HepG2 (cell line): ENCODE measurements at regions not wholly inside any gene's neighbourhood (a gene's known extent, or its start where the extent isn't known, plus 50 kb on each side); places are given as distances from the start of the nearest gene placed in this dataset.

Source experiments
- ATAC-seq: fragments of 200-7000 bp; cut with Tn5 transposase; 3 replicates; pipeline ENCODE4 v1.9.1; 2020; ENCODE audit warnings: mild to moderate bottlenecking, moderate library complexity
- BruUV-seq: library from RNA; stranded (reverse); fragments of 400-500 nt; replicated peaks from 2 replicates; lab custom pipeline; 2021; lab: Mats Ljungman, UMichigan
- CTCF ChIA-PET: fragments of 300-600 bp; formaldehyde crosslinking; extraction: SDS; loops from one replicate; lab custom pipeline; 2021; ENCODE audit warnings: low total read pairs, inconsistent platforms, low intra/inter-chr PET ratio; lab: Yijun Ruan, JAX
- POLR2A ChIA-PET: fragments of 350-600 bp; sonication (Branson Sonifier 250); formaldehyde crosslinking; loops from one replicate; lab custom pipeline; 2020; ENCODE audit warnings: antibody characterized with exemption, inconsistent platforms; lab: Yijun Ruan, JAX
- DNase-seq: peaks from one replicate; pipeline ENCODE4 v3.0.0-alpha.2; 2015; ENCODE audit warnings: low spot score
- FAIRE-seq: peaks from 3 replicates; lab custom pipeline; 2011; peaks lifted over from hg19 to GRCh38; lab: Jason Lieb, UNC
- H2AFZ ChIP-seq: one replicate; pipeline ENCODE4 v1.6.1; 2011; ENCODE audit warnings: low read length, inconsistent platforms
- H3K27ac ChIP-seq: fragments of 300-600 bp; 3 replicates; pipeline ENCODE4 v1.8.0; 2011; ENCODE audit warnings: mixed run types, mild to moderate bottlenecking, mixed read lengths, low read length, inconsistent platforms; ENCODE audit not compliant: insufficient read depth; ENCODE audit errors: extremely low read length
- H3K27me3 ChIP-seq, 2 experiments: fragments of 200-600 bp in 1 of 2; 2 replicates in 1 of 2; 3 replicates in 1 of 2; pipeline versions ENCODE4 v1.6.0 to v1.8.0; 2011; ENCODE audit warnings: low read length in 2 of 2, mild to moderate bottlenecking in 2 of 2, moderate library complexity in 2 of 2, inconsistent platforms in 1 of 2; ENCODE audit not compliant: insufficient read depth in 2 of 2, control insufficient read depth in 1 of 2
- H3K36me3 ChIP-seq, 2 experiments: fragments of 200-600 bp in 1 of 2; replicated peaks in 1 of 2; 2 replicates in 1 of 2; 3 replicates in 1 of 2; pipeline versions ENCODE4 v1.5.1 to v1.8.0; 2011; ENCODE audit warnings: low read length in 2 of 2, inconsistent platforms in 1 of 2; ENCODE audit not compliant: insufficient read depth in 2 of 2, control insufficient read depth in 1 of 2
- H3K4me1 ChIP-seq: 2 replicates; pipeline ENCODE4 v1.5.1; 2012; ENCODE audit warnings: low read length, inconsistent platforms; ENCODE audit not compliant: insufficient read depth
- H3K4me2 ChIP-seq: 2 replicates; pipeline ENCODE4 v1.6.0; 2011; ENCODE audit warnings: low read depth, low read length, inconsistent platforms
- H3K4me3 ChIP-seq, 3 experiments: fragments of 200-600 bp in 1 of 3; sonication (generic), shearing (Covaris generic) in 1 of 3; replicated peaks in 1 of 3; 2 replicates each; pipeline ENCODE4 v1.5.1; 2011 to 2016; ENCODE audit warnings: low read length in 3 of 3, inconsistent platforms in 2 of 3, low read depth in 2 of 3, mild to moderate bottlenecking in 2 of 3, control low read depth in 1 of 3, mixed read lengths in 1 of 3; ENCODE audit not compliant: insufficient read depth in 1 of 3
- H3K79me2 ChIP-seq: one replicate; pipeline ENCODE4 v1.6.1; 2011; ENCODE audit warnings: low read length, inconsistent platforms; ENCODE audit not compliant: insufficient read depth
- H3K9ac ChIP-seq: 2 replicates; pipeline ENCODE4 v1.6.0; 2011; ENCODE audit warnings: mild to moderate bottlenecking, low read depth, low read length, inconsistent platforms; ENCODE audit not compliant: insufficient read depth
- H3K9me3 ChIP-seq: 2 replicates; pipeline ENCODE4 v1.5.1; 2012; ENCODE audit warnings: mild to moderate bottlenecking, low read length
- H4K20me1 ChIP-seq: 2 replicates; pipeline ENCODE4 v1.6.0; 2011; ENCODE audit warnings: inconsistent platforms, mild to moderate bottlenecking, low read length, moderate library complexity; ENCODE audit not compliant: insufficient read depth
- ATF7-NPFF ChIP-seq: sonication (generic); formaldehyde crosslinking; IDR thresholded peaks from 2 replicates; pipeline ENCODE4 v1.8.1; 2023; ENCODE audit warnings: mild to moderate bottlenecking, low read depth, missing genetic modification reagents, moderate library complexity
- CENPX ChIP-seq: sonication (generic); formaldehyde crosslinking; IDR thresholded peaks from 2 replicates; pipeline ENCODE4 v1.9.0; 2021; ENCODE audit warnings: mild to moderate bottlenecking, missing genetic modification reagents, moderate library complexity
- FOSL2 ChIP-seq: sonication (generic); formaldehyde crosslinking; IDR thresholded peaks from 2 replicates; pipeline ENCODE4 v1.4.0; 2020; ENCODE audit warnings: missing genetic modification reagents
- FOXA1 ChIP-seq, 2 experiments: fragments of 450-650 bp in 1 of 2; sonication (generic) in 1 of 2; formaldehyde crosslinking in 1 of 2; IDR thresholded peaks; 2 replicates each; pipeline versions ENCODE4 v1.4.0 to v1.6.1; 2016 to 2020; ENCODE audit warnings: missing genetic modification reagents in 1 of 2
- FOXC1 ChIP-seq: sonication (generic); formaldehyde crosslinking; IDR thresholded peaks from 2 replicates; pipeline ENCODE4 v1.8.0; 2022; ENCODE audit warnings: mild to moderate bottlenecking, missing genetic modification reagents, borderline replicate concordance
- HNRNPK ChIP-seq: fragments of 200-400 bp; formaldehyde crosslinking; IDR thresholded peaks from 2 replicates; pipeline ENCODE4 v1.6.1; 2018; ENCODE audit warnings: low read length, low read depth, moderate library complexity, mild to moderate bottlenecking; ENCODE audit not compliant: poor library complexity, severe bottlenecking
- KLF15 ChIP-seq: sonication (generic); formaldehyde crosslinking; IDR thresholded peaks from 2 replicates; pipeline ENCODE4 v1.8.1; 2023; ENCODE audit warnings: borderline replicate concordance, mild to moderate bottlenecking, inconsistent platforms, missing genetic modification reagents, mixed read lengths
- MAF1 ChIP-seq: sonication (generic); formaldehyde crosslinking; IDR thresholded peaks from 2 replicates; pipeline ENCODE4 v1.5.0; 2020; ENCODE audit warnings: missing genetic modification reagents, borderline replicate concordance
- MLXIP ChIP-seq: sonication (generic); formaldehyde crosslinking; IDR thresholded peaks from 2 replicates; pipeline ENCODE4 v1.9.0; 2021; ENCODE audit warnings: missing genetic modification reagents, borderline replicate concordance
- NFKB2 ChIP-seq: sonication (generic); formaldehyde crosslinking; IDR thresholded peaks from 2 replicates; pipeline ENCODE4 v1.4.0; 2020; ENCODE audit warnings: missing genetic modification reagents, borderline replicate concordance
- RBM22 ChIP-seq: fragments of 200-400 bp; formaldehyde crosslinking; optimal IDR thresholded peaks from 2 replicates; pipeline ENCODE3; 2017; ENCODE audit warnings: mild to moderate bottlenecking, low read length, moderate library complexity
- SALL2 ChIP-seq: sonication (generic); formaldehyde crosslinking; IDR thresholded peaks from 2 replicates; pipeline ENCODE4 v1.8.1; 2023; ENCODE audit warnings: mild to moderate bottlenecking, missing genetic modification reagents, inconsistent platforms
- ZFP37 ChIP-seq: sonication (generic); formaldehyde crosslinking; IDR thresholded peaks from 2 replicates; pipeline ENCODE4 v1.4.0; 2020; ENCODE audit warnings: missing genetic modification reagents, borderline replicate concordance
- ZNF143 ChIP-seq: sonication (generic); formaldehyde crosslinking; IDR thresholded peaks from 2 replicates; pipeline ENCODE4 v1.4.0; 2020; ENCODE audit warnings: missing genetic modification reagents
- ZNF430 ChIP-seq: sonication (generic); formaldehyde crosslinking; IDR thresholded peaks from 2 replicates; pipeline ENCODE4 v1.9.0; 2021; ENCODE audit warnings: mild to moderate bottlenecking, missing genetic modification reagents
- ZNF552 ChIP-seq: sonication (generic); formaldehyde crosslinking; IDR thresholded peaks from 2 replicates; pipeline ENCODE4 v1.9.0; 2022; ENCODE audit warnings: missing genetic modification reagents, mild to moderate bottlenecking, borderline replicate concordance
- ZNF740 ChIP-seq: sonication (generic); formaldehyde crosslinking; IDR thresholded peaks from 2 replicates; pipeline ENCODE4 v1.4.0; 2020; ENCODE audit warnings: missing genetic modification reagents
- ZNF780A ChIP-seq: sonication (generic); formaldehyde crosslinking; IDR thresholded peaks from 2 replicates; pipeline ENCODE4 v1.8.0; 2022; ENCODE audit warnings: mild to moderate bottlenecking, missing genetic modification reagents, moderate library complexity
- ZNF816 ChIP-seq: sonication (generic); formaldehyde crosslinking; IDR thresholded peaks from 2 replicates; pipeline ENCODE4 v1.8.0; 2022; ENCODE audit warnings: missing genetic modification reagents, mild to moderate bottlenecking, borderline replicate concordance
- ZUFSP ChIP-seq: sonication (generic); formaldehyde crosslinking; IDR thresholded peaks from 2 replicates; pipeline ENCODE4 v1.9.0; 2021; ENCODE audit warnings: missing genetic modification reagents, mild to moderate bottlenecking, borderline replicate concordance
- WGBS: methylation state at CpG from one replicate; pipeline ENCODE4 v1.1.6; 2017; ENCODE audit warnings: low lambda C conversion rate; 5-methylcytosine and 5-hydroxymethylcytosine counted together
- in situ Hi-C: cut with HindIII; loops from 2 replicates; pipeline ENCODE4 v1.10.0; 2017; ENCODE audit warnings: low pct_unique_long_range_greater_than_20kb; ENCODE audit not compliant: extremely low pct_ligation_motif_present
- intact Hi-C: fragments of 100-400 bp; cut with micrococcal nuclease; formaldehyde crosslinking; loops from one replicate; pipeline ENCODE4 v1.10.0; 2022; ENCODE audit not compliant: unreplicated experiment

- Histone ChIP-seq H3K4me1 (no peaks in the 10 kb centered on the region), H4K20me1 (no peaks in the 10 kb centered on the region), H3K9ac (no peak overlapping the region), H3K27me3 (no peaks in the 10 kb centered on the region), H3K4me3 (no peak overlapping the region), H2AFZ (no peak overlapping the region)
- CTCF ChIA-PET = no interaction called here
- no TSS peak for BruUV-seq
- FAIRE-seq = no peak
- intact Hi-C loops = no loop called here
- TF ChIP-seq ZNF143 (CRISPR knock-in tag) = no peak
- no peak for TF ChIP-seq ZNF740 (CRISPR knock-in tag)
- no peak for TF ChIP-seq FOXC1
- no peak for TF ChIP-seq ZUFSP
- TF ChIP-seq ZNF552 = no peak
- TF ChIP-seq FOSL2 = no peak
- TF ChIP-seq KLF15 (CRISPR knock-in tag) = no peak
- TF ChIP-seq NFKB2 (CRISPR knock-in tag) = no peak
- no peak for TF ChIP-seq HNRNPK
- TF ChIP-seq ZNF780A (CRISPR knock-in tag) = no peak
- TF ChIP-seq FOXA1 (IDR thresholded peaks at IDR 0.05) = no peak
- TF ChIP-seq FOXA1 (CRISPR knock-in tag; IDR thresholded peaks at IDR 0.05) = no peak
- no peak for TF ChIP-seq MLXIP
- TF ChIP-seq ZNF430 = no peak
- no peak for TF ChIP-seq RBM22
- TF ChIP-seq ZNF816 (CRISPR knock-in tag) = no peak
- no peak for TF ChIP-seq SALL2 (CRISPR knock-in tag)
- no peak for TF ChIP-seq CENPX (CRISPR knock-in tag)
- TF ChIP-seq ZFP37 (CRISPR knock-in tag) = no peak
- no peak for TF ChIP-seq ATF7-NPFF (CRISPR knock-in tag)
- TF ChIP-seq MAF1 = no peak
- TF ChIP-seq, all 625 proteins: peak for 0
- in situ Hi-C loops = no loop called here
- DNase-seq = no peak
- 0% methylated on average over 3 of the region's 4 CpGs for WGBS
- H3K79me2 ChIP-seq = no peaks in the 10 kb centered on the region
- peaks cover 4% of the 10 kb centered on the region; the same call in 1 of the 2 replicates for H3K9me3 ChIP-seq
- ATAC-seq = no peak
- H3K36me3 ChIP-seq = no peaks in the 10 kb centered on the region
- H3K27ac ChIP-seq = no peak overlapping the region
- POLR2A ChIA-PET = no interaction called here
- no peak overlapping the region for H3K4me2 ChIP-seq
Observed at GRCh38 chr13:84447640-84447978, 565.3 kb upstream of the SLITRK1 start.
